HG02610 (cell line): ENCODE measurements at regions not wholly inside any gene's neighbourhood (a gene's known extent, or its start where the extent isn't known, plus 50 kb on each side); places are given as distances from the start of the nearest gene placed in this dataset.

Experiments used
- ATAC-seq: cut with Tn5 transposase; IDR thresholded peaks from one replicate; pipeline ENCODE4 v1.9.1; 2021; ENCODE audit warnings: mild to moderate bottlenecking, moderate library complexity; ENCODE audit not compliant: unreplicated experiment

DNA sequence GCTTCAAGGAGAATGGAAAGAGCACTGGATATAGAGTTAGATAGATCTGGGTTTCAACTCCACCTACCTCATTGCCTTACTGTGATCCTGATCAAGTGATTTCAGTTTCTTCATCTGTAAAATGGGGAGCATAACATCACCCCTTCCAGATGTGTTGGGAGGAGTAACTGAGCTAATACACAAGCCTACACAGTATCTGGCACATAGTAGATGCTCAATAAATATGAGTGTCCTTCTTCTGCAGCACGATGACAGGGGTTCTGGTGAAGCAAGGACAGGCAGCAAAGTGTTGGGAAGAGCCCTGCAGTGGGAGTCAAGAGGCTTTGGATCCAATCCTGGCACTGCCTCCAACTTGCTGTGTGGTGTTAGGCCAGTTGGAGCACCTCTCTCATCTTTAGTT, 270.0 kb downstream of the UACA start:
- ATAC-seq: no peak

DNA sequence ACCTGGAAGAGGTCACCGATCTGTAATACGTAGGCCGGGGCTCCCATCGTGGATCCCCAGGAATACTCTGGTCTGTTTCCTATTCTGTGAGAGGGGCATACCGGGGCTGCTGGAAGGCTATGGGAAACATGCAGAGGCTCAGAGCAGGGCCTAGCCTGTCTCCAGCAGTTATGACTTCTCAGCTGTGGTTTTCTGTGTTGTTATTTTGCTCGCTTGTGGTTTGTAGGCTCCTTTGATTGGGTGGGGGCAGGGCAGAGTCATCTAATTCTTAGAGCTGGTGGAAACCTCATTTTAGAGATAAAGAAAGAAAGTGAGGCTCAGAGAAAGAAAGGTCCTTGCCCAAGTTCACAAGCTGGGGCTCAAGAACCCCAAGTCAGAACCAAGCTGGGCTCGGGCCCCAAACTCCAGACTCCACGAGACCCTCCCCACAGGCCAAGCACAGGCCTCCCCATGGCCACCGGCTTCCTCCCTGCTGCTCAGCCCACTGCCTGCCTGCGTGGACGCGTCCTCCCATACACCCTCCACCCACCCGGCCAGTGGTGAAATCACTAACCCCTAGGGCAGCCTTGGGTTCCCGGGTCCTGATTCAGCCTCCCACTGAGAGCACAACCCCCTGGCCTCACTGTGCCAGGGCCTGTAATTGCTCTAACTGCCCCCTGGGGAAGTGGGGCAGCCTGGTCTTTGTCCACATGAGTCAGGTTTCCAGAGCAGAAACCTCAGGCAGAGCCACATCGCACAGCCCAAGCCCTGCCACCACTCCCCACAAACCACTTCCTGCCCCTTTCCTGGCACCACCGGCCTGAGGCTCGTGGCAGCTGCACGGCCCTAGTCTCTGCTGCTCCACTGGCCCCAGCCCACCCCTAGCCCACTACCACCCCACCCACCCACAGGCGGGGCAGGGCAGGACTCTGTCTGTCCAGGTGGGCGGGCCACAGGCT, 270.8 kb downstream of the UACA start:
- ATAC-seq: peak; percentile 38

DNA sequence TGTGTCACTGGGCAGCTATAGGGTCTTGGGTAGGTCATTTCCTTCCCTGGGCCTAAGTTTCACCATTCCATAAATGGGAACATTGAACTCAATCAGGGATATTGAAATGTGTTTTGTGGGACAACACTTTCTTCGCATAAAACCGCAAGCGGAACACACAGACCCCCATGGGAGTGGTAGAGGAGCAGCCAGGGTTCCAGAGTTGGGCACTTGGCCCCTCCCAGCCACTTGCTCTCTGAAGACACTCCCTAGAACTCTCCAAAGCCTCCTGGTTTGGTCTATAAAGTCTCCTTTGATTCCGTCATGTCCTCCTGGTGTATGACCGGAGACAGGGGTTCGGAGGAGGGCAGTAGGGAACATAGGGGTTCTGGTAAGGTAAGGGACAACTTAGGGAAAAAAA, 271.7 kb downstream of the UACA start:
- ATAC-seq: no peak

DNA sequence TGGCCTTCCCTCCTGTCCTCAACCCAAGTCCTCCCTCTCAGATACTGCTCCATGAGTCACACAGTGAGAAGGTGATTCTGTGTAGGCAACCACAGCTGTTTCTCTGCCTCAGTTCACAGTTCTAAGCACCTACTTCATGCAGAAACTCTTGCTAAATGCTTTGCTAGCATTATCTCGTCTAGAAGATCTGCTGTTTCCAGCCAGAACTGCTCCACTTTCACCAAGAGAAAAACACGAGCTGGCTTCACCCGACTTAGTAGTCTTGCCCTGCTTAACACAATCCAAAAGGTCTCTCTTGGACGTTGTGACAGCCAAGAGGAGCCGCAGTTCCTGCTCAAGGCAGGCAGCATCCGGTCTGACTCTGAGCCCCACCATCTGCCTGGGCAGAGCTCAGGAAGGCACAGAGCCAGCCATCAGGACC, 272.1 kb downstream of the UACA start:
- ATAC-seq: no peak

DNA sequence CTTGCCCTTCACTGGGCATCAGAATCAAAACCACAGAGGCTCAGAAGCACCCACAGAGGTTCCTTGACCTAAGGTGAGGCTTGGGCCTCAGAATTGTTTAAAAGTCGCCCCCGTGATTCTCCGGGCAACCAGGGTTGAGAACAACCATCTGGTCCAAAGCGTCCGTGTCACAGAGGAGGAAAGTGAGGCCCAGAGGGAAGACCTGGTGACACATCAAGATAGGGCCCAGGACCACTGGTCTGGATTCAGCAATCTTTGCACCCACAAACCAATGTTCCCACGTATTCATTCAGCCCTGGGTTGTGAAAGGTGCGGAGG, 272.6 kb downstream of the UACA start:
- no peak for ATAC-seq

DNA sequence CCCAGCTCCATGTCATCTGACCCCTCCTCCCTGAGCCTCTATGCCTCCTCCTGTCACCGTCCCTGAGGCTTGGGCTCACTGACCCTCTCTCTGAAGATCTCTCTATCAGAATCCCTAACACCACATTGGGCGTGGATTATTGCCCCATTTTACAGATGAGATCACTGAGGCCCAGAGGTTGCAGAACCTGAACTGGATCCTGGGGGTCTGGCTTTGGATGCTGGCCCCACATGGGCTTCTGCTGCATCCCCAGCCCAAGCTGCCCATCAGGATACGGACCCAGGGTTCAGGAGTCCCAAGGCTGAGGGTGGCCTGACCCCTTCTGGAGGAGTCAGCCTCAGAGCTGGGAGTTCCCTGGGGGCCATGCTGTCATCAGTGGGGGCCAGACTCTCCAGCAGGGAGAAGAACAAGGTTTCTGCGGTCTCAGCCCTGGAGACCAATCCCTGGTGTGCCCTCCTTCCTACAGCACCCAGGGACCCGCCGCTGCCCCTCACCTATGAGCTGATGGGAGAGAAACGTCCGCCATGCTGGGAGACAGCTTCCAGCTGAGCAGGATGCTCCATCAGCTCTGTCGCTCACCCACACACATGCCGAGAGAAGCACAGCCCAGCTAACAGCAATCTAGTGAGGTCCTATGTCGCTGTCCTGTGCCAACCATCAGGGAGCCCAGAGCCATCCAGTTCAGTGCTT, 273.1 kb downstream of the UACA start:
- ATAC-seq: no peak

DNA sequence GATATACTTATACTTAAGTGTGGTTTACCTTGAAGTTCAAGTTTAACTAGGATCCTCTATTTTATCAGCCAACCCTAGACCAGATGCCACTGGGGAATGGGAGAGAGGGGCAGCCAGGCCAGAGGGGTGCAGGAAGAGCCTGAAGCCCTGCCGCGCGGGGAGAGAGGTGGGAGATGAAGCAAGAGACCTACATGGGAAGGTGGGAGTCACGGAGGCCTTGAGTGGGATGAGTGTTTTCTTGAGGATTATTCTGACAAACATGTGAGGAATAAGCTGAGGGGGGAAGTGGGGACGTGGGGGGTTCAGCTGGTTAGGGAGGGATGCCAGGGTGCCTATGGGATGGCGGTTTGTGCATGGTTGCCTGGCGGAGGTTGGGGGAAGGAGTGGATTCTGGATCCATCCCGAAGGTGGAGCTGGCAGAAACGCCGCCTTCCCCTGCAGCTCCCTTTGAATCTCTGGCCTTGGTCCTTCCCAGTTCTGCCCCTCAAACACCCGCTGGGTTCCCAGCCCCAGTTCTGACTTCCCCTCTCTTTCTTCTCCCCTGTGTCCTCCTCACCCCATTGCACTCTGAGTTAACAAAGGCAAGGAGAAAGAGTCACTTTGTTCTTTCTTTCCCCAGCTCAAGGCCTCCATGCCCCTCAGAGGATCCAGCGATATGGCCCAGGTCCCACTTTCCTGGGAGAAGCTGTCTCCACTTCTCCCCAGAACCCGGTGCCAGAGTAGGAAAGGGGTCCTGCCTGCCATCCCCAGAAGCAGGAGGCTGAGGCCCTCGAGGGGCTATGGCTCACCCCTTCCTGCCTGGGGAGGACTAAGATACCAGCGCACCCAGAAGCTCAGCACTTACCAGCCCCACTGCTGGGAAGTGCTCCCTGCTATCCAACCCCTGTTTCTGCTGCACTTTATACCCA, 274.2 kb downstream of the UACA start:
- ATAC-seq: no peak

DNA sequence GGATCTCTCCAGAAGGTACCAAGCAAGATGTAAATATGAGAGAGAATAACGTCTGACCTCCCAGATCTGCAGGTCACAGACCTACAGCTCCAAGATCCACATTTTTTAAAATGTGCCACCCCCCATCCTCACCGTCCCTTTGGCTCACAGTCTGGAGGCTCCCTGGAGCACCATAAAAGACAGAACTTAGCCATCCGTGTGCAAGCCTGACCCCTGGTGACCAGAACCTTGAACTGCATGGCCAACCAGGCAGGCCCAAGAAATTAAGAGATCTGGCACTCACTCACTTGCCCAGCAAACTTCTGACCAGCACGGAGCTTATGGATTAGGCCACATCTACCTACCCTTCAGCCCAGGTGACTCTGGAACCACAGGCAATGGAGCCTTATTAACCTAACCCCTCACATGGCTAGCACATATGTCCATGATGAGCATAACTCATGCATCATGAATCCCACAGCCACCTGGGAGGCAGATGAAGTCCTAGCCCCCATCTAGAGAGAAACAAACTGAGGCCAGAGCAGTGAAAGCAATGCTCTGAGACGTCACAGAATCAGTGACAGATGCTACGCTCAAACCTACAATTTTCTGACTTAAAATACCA, 275.3 kb downstream of the UACA start:
- ATAC-seq: no peak

DNA sequence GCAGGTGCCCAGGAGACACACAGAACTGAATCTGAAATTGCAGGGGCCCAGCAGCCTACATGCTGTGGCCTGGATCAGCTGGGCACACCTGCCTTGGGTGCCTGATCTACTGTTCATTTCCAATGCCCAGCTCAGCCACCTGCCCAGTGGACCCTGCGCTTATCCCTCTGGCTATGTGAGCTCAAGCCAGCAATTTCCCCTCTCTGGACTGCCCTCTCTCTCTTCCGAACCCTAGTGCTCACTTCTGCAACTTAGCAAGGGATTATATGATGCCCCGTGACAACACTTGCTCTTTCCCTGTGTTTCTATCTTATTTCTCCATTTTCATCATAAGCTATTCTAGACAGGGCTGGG, 276.0 kb downstream of the UACA start:
- no peak for ATAC-seq

DNA sequence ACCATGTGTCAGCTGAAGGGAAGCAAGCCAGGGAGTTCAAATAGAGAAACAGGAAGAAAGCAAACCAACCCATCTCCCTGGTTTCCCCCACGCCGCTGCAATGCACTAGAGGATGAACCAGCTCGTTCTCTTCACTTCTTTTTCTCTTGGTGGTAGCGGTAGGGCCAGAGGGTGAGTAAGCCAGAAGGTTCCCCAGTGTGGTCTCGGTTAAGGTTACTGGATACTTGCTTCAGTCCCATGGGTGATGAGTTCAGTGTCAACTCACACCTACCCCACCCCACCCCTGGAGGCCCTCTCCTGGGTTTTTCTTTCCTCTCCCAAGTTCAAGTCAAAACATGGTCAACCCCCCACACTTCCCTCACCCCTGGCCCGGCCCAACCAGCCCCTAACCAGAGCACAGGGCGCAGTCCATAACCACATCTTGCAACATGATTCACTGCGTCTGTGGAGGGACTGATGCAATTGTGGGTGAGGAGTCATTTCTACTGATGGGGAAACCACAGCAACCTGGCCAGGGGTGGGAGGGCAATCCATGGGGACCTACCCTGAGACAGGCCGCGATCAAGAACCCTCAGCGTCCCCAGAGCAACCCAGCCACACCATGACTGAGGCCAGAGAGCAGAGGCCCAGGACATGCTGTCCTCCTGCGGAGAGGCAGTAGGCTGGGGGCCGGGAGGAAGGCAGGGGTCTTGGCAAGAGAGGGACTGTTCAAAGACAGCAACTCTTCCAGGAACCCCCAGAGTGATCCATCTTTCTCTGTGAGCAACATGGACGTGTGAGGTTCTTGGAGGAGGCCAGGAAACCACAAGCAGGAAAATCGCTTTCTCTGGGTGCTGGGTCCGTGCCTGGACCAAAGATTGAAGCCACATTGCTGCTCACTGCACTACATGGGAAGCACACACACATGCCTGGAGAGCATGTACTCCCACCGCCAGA, 276.6 kb downstream of the UACA start:
- ATAC-seq: peak; percentile 73

DNA sequence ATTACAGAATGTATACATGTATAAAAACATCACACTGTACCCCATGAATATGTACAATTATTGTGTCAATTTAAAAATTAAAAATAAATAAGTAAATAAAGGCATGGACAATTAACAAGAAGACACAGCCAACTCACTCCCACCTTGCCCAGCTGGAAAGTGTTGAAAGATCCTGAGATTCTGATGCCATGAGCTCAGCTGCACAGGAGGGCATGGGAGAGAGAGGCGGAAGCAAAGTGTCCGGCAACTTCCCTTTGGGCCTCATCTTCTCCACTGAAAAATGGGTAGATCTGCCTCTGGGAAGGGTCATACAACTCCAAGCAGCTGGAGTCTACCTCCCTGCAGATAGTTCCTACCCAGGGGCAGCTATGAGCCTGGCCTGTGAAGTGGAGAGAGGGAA, 277.3 kb downstream of the UACA start:
- ATAC-seq: no peak

DNA sequence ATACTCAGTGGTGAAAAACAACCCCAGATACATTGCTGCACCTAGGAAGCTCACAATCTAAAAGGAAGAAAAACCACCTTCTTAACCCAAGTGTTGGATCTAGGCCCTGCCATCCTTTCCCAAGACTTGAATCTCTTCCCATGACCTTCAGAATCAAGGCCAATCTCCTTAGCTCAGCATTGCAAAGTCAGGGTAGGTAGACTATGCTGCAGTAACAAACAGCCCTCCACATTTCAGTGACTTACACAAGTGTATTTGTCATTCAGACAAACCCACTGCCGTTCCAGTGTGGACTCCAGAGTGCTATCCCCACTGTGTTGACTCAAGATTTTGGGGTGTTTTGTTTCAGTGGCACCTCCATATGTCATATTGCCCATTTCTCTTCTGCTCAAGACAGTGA, 278.4 kb downstream of the UACA start:
- no peak for ATAC-seq

DNA sequence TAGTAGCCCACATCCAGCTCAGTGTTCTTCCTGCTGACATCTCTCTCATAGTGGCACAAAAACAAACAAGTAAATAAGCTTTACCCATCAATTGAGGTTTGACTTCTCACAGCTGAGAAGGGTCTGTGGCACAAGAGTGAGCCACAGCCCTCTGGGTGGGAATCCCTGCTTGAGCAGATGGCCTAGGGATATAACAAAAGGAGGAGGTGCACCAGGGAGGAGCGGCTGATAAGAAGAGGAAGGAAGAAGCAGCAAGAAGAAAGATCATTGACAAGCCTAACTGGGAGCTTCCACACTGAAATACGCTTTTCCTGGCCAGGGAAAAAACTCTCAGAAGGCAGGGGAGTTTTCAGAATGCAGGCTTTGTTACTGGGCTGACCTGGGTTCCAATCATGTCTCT, 279.8 kb downstream of the UACA start:
- ATAC-seq: no peak

DNA sequence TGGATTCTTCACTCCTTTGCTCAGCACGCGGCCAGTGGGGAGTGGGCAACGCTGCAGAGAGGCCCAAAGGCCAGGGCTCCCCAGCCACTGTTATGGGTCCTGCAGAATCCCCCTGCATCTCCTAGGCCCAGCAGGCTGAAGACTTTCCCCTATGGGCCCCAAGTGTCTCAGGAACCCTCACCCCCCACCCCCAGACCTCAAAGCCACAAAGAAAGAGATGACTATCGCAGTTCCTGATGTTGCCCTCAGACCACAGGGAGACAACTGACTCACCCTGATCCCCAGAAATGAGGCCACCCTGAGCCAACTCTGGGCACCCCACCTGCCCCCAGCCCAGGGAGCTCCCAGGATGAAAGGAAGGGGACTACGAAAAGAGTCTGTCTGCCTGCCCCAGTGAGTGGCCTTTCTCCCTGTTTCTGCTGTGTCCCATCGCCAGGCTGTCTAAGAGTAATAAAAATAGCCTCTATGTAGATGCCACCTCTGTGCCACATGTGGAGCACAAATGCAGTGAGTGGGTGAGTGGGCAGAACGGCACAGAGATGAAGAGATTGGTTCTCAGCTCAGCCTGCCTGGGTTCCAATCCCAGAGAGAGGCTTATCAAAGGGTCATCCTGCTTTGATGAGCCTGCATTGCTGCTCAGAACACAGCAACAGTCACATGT, 283.0 kb downstream of the UACA start:
- ATAC-seq: peak; percentile 45

DNA sequence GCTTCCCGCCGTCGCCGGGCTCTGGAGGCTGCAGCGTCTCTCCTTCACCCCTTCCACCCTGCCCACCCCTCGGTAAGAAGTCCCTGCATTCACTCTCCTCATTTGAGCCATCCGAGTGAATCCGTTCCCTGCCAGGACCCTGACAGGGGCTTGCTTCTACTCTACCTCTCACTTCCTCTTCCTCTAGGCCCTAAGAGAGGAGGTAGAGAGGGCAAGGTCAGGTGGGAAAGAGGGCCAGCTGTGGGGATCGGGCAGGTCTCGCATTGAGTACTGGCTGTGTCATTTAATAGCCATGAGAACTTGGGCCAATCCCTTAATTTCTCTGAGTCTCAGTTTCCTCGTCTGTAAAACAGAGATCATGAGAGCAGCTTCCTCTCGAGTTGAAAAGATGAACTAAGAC, 283.6 kb downstream of the UACA start:
- peak; percentile 57 for ATAC-seq

DNA sequence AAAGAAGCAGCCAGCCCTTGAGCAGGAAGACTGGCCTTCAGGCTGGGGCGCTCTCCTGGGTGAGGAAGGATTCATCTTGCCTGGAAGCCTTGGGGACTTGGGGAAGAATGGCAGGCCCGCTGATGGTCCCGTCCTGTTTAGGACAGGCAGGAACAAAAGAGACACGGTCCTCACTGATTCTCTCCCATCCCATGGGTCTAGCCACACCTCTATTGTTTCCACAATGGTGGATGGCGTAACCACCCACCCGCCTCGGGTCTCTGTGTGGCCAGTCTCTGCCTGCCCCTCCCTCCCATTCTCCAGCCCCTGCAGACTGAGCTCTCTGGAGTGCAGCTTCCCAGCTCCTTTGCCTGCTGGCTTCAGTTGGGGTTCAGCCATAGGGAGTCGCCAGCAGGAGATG, 284.3 kb downstream of the UACA start:
- no peak for ATAC-seq

DNA sequence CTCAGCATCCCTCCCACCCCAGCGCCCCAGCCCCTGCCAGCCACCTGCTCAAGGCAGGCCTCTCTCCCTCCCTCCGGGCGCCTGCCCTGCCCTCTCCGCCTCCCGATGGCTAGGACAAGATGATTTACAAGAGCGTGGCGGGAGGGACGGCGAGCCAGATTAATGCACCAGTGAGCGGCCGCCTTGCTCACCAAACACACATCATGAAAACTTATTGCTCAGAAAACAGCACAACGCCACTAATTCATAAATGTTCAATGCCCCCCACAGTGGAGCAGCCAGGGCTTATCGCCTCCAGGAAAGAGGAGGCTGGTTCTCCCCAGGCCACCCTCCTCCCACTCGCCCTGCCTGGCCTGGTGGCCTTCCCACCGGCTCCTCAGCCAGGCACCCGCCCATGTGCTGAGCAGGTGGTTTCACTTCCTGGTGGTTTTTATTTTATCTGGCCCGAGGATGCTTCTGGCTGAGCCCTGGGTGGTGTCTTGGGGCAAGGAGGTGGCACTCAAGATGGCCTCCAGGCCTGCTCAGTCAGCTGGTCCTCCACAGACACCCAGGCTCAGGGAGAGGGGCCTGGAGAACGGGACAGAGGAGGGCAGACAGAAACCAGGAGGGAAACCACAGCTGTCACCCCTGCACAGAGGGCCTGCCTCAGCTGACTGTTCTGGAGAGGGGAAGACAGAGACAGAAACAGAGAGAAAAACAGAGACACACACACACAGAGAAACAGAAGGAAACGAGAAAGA, 284.9 kb downstream of the UACA start:
- no peak for ATAC-seq

DNA sequence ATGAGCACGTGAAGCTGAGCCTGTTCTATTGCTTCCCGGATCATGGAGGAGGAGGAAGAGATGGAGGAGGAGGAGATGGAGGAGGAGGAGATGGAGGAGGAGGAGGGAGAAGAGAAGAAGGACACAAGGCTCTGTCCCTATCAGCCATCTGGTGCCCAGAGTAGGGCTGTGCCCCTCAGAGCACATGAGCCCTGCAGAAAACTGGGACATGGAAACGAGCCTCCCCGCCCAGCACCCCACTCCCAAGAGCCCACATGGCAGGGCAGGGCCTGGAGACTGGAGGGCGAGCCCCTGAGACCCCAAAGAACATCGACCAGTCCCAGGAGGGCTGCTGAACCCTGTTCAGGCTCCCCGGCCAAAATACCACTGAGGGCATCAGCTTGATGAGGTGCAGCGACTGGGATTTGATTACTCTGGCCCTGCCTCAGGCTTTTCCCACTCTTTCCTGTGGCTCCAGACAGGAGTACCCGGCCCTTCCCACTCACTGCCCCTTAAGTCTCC, 285.6 kb downstream of the UACA start:
- ATAC-seq: no peak

DNA sequence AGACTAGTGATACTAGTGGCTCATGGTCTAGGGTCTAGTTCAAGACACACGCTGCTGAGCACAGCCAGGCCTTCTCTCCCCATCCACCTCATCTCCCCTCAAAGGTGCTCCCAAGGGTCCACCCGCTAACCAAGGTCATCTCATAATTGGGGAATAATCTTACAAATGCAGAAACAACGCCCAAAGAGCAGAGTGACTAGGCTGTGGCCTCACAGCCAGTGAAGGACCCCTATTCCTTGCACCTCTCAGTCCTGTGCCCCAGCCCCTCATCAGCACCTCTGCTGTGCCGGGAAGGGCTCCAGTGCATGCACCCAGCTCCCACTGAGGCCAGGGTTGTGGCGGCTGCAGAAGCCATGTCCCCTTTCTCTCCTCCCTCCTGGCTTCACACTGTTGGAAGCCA, 286.9 kb downstream of the UACA start:
- no peak for ATAC-seq
